ENCODE measurements at regions not wholly inside any gene's neighbourhood (a gene's known extent, or its start where the extent isn't known, plus 50 kb on each side); places are given as distances from the start of the nearest gene placed in this dataset.

GRCh38 chr14:98867726-98868125, 404.3 kb downstream of the BCL11B start:
- Histone ChIP-seq H3K9ac (ENCODE audit: extremely low read depth, low read length, poor library complexity, severe bottlenecking) (no peak overlapping the region), H3K9me3 (ENCODE audit: control insufficient read depth, low read length) (no peaks in the 10 kb centered on the region), H3K36me3 (ENCODE audit: control insufficient read depth, insufficient read depth, low read length) (no peaks in the 10 kb centered on the region), H3K4me3 (ENCODE audit: low read length) (no peak overlapping the region), H3K27me3 (ENCODE audit: control insufficient read depth, insufficient read depth, low read length, poor library complexity, severe bottlenecking) (no peaks in the 10 kb centered on the region), H3K27ac (ENCODE audit: low read depth, low read length) (no peak overlapping the region), H3K4me1 (ENCODE audit: control insufficient read depth, insufficient read depth, low read length) (no peaks in the 10 kb centered on the region)
- Mint-ChIP-seq H3K9me3 (no peaks in the 10 kb centered on the region), H3K4me1 (no peaks in the 10 kb centered on the region), H3K27ac (no peak overlapping the region), H3K27me3 (ENCODE audit: insufficient read depth) (peaks cover 1% of the 10 kb centered on the region), H3K4me3 (no peak overlapping the region), H3K36me3 (ENCODE audit: low read depth) (no peaks in the 10 kb centered on the region)
- 83 to 88% methylated on average over 9 of the region's 9 CpGs for WGBS, 2 experiments (ENCODE audit: insufficient coverage in 1 of 2, insufficient read length in 1 of 2)
- no peak for TF ChIP-seq CTCF (conservative IDR thresholded peaks at IDR 0.05)
- DNase-seq = no peak

- TF ChIP-seq CTCF (conservative IDR thresholded peaks at IDR 0.05) = no peak
- no peaks in the 10 kb centered on the region for H3K9me3 Mint-ChIP-seq
- Histone ChIP-seq H3K27me3 (ENCODE audit: control insufficient read depth, insufficient read depth, low read length, poor library complexity, severe bottlenecking) (no peaks in the 10 kb centered on the region), H3K36me3 (ENCODE audit: control insufficient read depth, insufficient read depth, low read length) (no peaks in the 10 kb centered on the region), H3K4me3 (ENCODE audit: low read length) (no peak overlapping the region), H3K9ac (ENCODE audit: extremely low read depth, low read length, poor library complexity, severe bottlenecking) (no peak overlapping the region), H3K9me3 (ENCODE audit: control insufficient read depth, low read length) (no peaks in the 10 kb centered on the region), H3K27ac (ENCODE audit: low read depth, low read length) (no peak overlapping the region), H3K4me1 (ENCODE audit: control insufficient read depth, insufficient read depth, low read length) (no peaks in the 10 kb centered on the region)
- H3K27me3 Mint-ChIP-seq (ENCODE audit: insufficient read depth) = peaks cover 1% of the 10 kb centered on the region
- WGBS, 2 experiments (ENCODE audit: insufficient coverage in 1 of 2, insufficient read length in 1 of 2) = 88 to 90% methylated on average over 6 to 10 of the region's 10 CpGs
- no peaks in the 10 kb centered on the region for H3K36me3 Mint-ChIP-seq (ENCODE audit: low read depth)
- H3K4me1 Mint-ChIP-seq = no peaks in the 10 kb centered on the region
- DNase-seq = no peak
- H3K27ac Mint-ChIP-seq = no peak overlapping the region
- no peak overlapping the region for H3K4me3 Mint-ChIP-seq
These were observed 403.1 kb downstream of the BCL11B start for GRCh38 chr14:98868866-98869265.

GRCh38 chr14:98871796-98872195, 400.2 kb downstream of the BCL11B start:
- 93 to 100% methylated on average over 1 to 2 of the region's 2 CpGs for WGBS, 2 experiments (ENCODE audit: insufficient coverage in 1 of 2, insufficient read length in 1 of 2)
- H3K4me3 ChIP-seq (ENCODE audit: low read length) = no peak overlapping the region
- no peaks in the 10 kb centered on the region for H3K4me1 Mint-ChIP-seq
- no peaks in the 10 kb centered on the region for H3K4me1 ChIP-seq (ENCODE audit: control insufficient read depth, insufficient read depth, low read length)
- no peaks in the 10 kb centered on the region for H3K36me3 Mint-ChIP-seq (ENCODE audit: low read depth)
- H3K9ac ChIP-seq (ENCODE audit: extremely low read depth, low read length, poor library complexity, severe bottlenecking) = no peak overlapping the region
- H3K27ac ChIP-seq (ENCODE audit: low read depth, low read length) = no peak overlapping the region
- no peak for TF ChIP-seq CTCF (conservative IDR thresholded peaks at IDR 0.05)
- H3K9me3 Mint-ChIP-seq = no peaks in the 10 kb centered on the region
- no peaks in the 10 kb centered on the region for H3K36me3 ChIP-seq (ENCODE audit: control insufficient read depth, insufficient read depth, low read length)
- no peaks in the 10 kb centered on the region for H3K9me3 ChIP-seq (ENCODE audit: control insufficient read depth, low read length)
- no peaks in the 10 kb centered on the region for H3K27me3 ChIP-seq (ENCODE audit: control insufficient read depth, insufficient read depth, low read length, poor library complexity, severe bottlenecking)
- no peaks in the 10 kb centered on the region for H3K27me3 Mint-ChIP-seq (ENCODE audit: insufficient read depth)
- no peak for DNase-seq
- H3K27ac Mint-ChIP-seq = no peak overlapping the region
- H3K4me3 Mint-ChIP-seq = no peak overlapping the region

All from endodermal cell (in vitro differentiated cells).